ENCODE measurements at regions not wholly inside any gene's neighbourhood (a gene's known extent, or its start where the extent isn't known, plus 50 kb on each side); places are given as distances from the start of the nearest gene placed in this dataset.

- H4K8ac ChIP-seq (ENCODE audit: low read length), result no peak overlapping the region
- no peak overlapping the region for H2AFZ ChIP-seq (ENCODE audit: low read depth, low read length)
- no peak overlapping the region for H4K91ac ChIP-seq (ENCODE audit: low read length)
- H2BK15ac ChIP-seq (ENCODE audit: low read depth, poor library complexity, severe bottlenecking), result no peak overlapping the region
- no peaks in the 10 kb centered on the region for H3K9me3 ChIP-seq (ENCODE audit: control insufficient read depth, low read length)
- H2BK120ac ChIP-seq (ENCODE audit: low read depth, low read length), result no peak overlapping the region
- H3K79me1 ChIP-seq (replicated peaks; ENCODE audit: low read length, poor library complexity, severe bottlenecking), result no peaks in the 10 kb centered on the region
- H3K4ac ChIP-seq (ENCODE audit: low read depth in 1 of 2, low read length in 2 of 2), result no peak overlapping the region
- no peak overlapping the region for H3K4me2 ChIP-seq (ENCODE audit: low read length, poor library complexity, severe bottlenecking)
- no peak overlapping the region for H3K23ac ChIP-seq (ENCODE audit: low read length in 2 of 2)
- no peak overlapping the region for H2BK5ac ChIP-seq (ENCODE audit: low read depth, low read length, poor library complexity, severe bottlenecking)
- no peak for DNase-seq
- H2AK5ac ChIP-seq (ENCODE audit: low read length, severe bottlenecking), result no peak overlapping the region
- no peak overlapping the region for H2BK12ac ChIP-seq (ENCODE audit: low read length in 2 of 2)
- WGBS, result 65% methylated on average over 2 of the region's 2 CpGs
- H3K4me1 ChIP-seq (ENCODE audit: control insufficient read depth, insufficient read depth, low read depth, low read length), result no peaks in the 10 kb centered on the region
- H3K18ac ChIP-seq (ENCODE audit: low read depth in 1 of 2, low read length in 2 of 2), result no peak overlapping the region
- H3K36me3 ChIP-seq (ENCODE audit: control insufficient read depth in 1 of 2, insufficient read depth in 2 of 2, low read depth in 1 of 2, low read length in 2 of 2), result no peaks in the 10 kb centered on the region
- H3K27me3 ChIP-seq (ENCODE audit: control insufficient read depth in 1 of 2, insufficient read depth in 1 of 2, low read length in 2 of 2), result no peaks in the 10 kb centered on the region
- no peak overlapping the region for H3K4me3 ChIP-seq (ENCODE audit: insufficient read depth in 1 of 2, low read depth in 1 of 2, low read length in 2 of 2)
- no peak overlapping the region for H3K14ac ChIP-seq (ENCODE audit: low read length in 2 of 2)
- no peak overlapping the region for H3K27ac ChIP-seq (ENCODE audit: low read length, poor library complexity, severe bottlenecking)
- H3K9ac ChIP-seq (ENCODE audit: low read length), result no peak overlapping the region
Observed at GRCh38 chr12:97160277-97160676, 253.2 kb downstream of the NEDD1 start.

- H3K36me3 ChIP-seq (ENCODE audit: control insufficient read depth in 1 of 2, insufficient read depth in 2 of 2, low read depth in 1 of 2, low read length in 2 of 2), result no peaks in the 10 kb centered on the region
- no peak overlapping the region for H2BK120ac ChIP-seq (ENCODE audit: low read depth, low read length)
- H3K18ac ChIP-seq (ENCODE audit: low read depth in 1 of 2, low read length in 2 of 2), result no peak overlapping the region
- no peak overlapping the region for H3K9ac ChIP-seq (ENCODE audit: low read length)
- H3K4me1 ChIP-seq (ENCODE audit: control insufficient read depth, insufficient read depth, low read depth, low read length), result no peaks in the 10 kb centered on the region
- no peak for DNase-seq
- no peaks in the 10 kb centered on the region for H3K79me1 ChIP-seq (replicated peaks; ENCODE audit: low read length, poor library complexity, severe bottlenecking)
- H3K4me2 ChIP-seq (ENCODE audit: low read length, poor library complexity, severe bottlenecking), result no peak overlapping the region
- no peak overlapping the region for H2AK5ac ChIP-seq (ENCODE audit: low read length, severe bottlenecking)
- no peak overlapping the region for H4K91ac ChIP-seq (ENCODE audit: low read length)
- no peak overlapping the region for H3K27ac ChIP-seq (ENCODE audit: low read length, poor library complexity, severe bottlenecking)
- H3K14ac ChIP-seq (ENCODE audit: low read length in 2 of 2), result no peak overlapping the region
- H2BK5ac ChIP-seq (ENCODE audit: low read depth, low read length, poor library complexity, severe bottlenecking), result no peak overlapping the region
- no peak overlapping the region for H2AFZ ChIP-seq (ENCODE audit: low read depth, low read length)
- H2BK15ac ChIP-seq (ENCODE audit: low read depth, poor library complexity, severe bottlenecking), result no peak overlapping the region
- H3K4ac ChIP-seq (ENCODE audit: low read depth in 1 of 2, low read length in 2 of 2), result no peak overlapping the region
- H3K27me3 ChIP-seq (ENCODE audit: control insufficient read depth in 1 of 2, insufficient read depth in 1 of 2, low read length in 2 of 2), result no peaks in the 10 kb centered on the region
- H3K4me3 ChIP-seq (ENCODE audit: insufficient read depth in 1 of 2, low read depth in 1 of 2, low read length in 2 of 2), result no peak overlapping the region
- no CpG with 5 or more reads among the region's 1 CpG for WGBS
- no peaks in the 10 kb centered on the region for H3K9me3 ChIP-seq (ENCODE audit: control insufficient read depth, low read length)
- H3K23ac ChIP-seq (ENCODE audit: low read length in 2 of 2), result no peak overlapping the region
- H2BK12ac ChIP-seq (ENCODE audit: low read length in 2 of 2), result no peak overlapping the region
- H4K8ac ChIP-seq (ENCODE audit: low read length), result no peak overlapping the region
Observed at GRCh38 chr12:97162173-97162572, 255.1 kb downstream of the NEDD1 start.

- no peaks in the 10 kb centered on the region for H3K79me1 ChIP-seq (replicated peaks; ENCODE audit: low read length, poor library complexity, severe bottlenecking)
- no peak overlapping the region for H3K27ac ChIP-seq (ENCODE audit: low read length, poor library complexity, severe bottlenecking)
- H3K9ac ChIP-seq (ENCODE audit: low read length), result no peak overlapping the region
- no peak overlapping the region for H2AFZ ChIP-seq (ENCODE audit: low read depth, low read length)
- no peak overlapping the region for H3K4me3 ChIP-seq (ENCODE audit: insufficient read depth in 1 of 2, low read depth in 1 of 2, low read length in 2 of 2)
- no peaks in the 10 kb centered on the region for H3K36me3 ChIP-seq (ENCODE audit: control insufficient read depth in 1 of 2, insufficient read depth in 2 of 2, low read depth in 1 of 2, low read length in 2 of 2)
- no peak overlapping the region for H2BK12ac ChIP-seq (ENCODE audit: low read length in 2 of 2)
- peak overlapping the region in 1 of 2 experiments; percentile 62 for H3K14ac ChIP-seq (ENCODE audit: low read length in 2 of 2)
- no peak overlapping the region for H4K91ac ChIP-seq (ENCODE audit: low read length)
- no peak overlapping the region for H2BK120ac ChIP-seq (ENCODE audit: low read depth, low read length)
- DNase-seq, result no peak
- H3K23ac ChIP-seq (ENCODE audit: low read length in 2 of 2), result no peak overlapping the region
- no peak overlapping the region for H4K8ac ChIP-seq (ENCODE audit: low read length)
- H2BK15ac ChIP-seq (ENCODE audit: low read depth, poor library complexity, severe bottlenecking), result no peak overlapping the region
- H3K4me2 ChIP-seq (ENCODE audit: low read length, poor library complexity, severe bottlenecking), result no peak overlapping the region
- no peak overlapping the region for H3K18ac ChIP-seq (ENCODE audit: low read depth in 1 of 2, low read length in 2 of 2)
- WGBS, result 82% methylated on average over 3 of the region's 3 CpGs
- no peak overlapping the region for H2BK5ac ChIP-seq (ENCODE audit: low read depth, low read length, poor library complexity, severe bottlenecking)
- no peak overlapping the region for H2AK5ac ChIP-seq (ENCODE audit: low read length, severe bottlenecking)
- H3K9me3 ChIP-seq (ENCODE audit: control insufficient read depth, low read length), result no peaks in the 10 kb centered on the region
- H3K4ac ChIP-seq (ENCODE audit: low read depth in 1 of 2, low read length in 2 of 2), result no peak overlapping the region
- no peaks in the 10 kb centered on the region for H3K4me1 ChIP-seq (ENCODE audit: control insufficient read depth, insufficient read depth, low read depth, low read length)
- no peaks in the 10 kb centered on the region for H3K27me3 ChIP-seq (ENCODE audit: control insufficient read depth in 1 of 2, insufficient read depth in 1 of 2, low read length in 2 of 2)
Observed at GRCh38 chr12:97164936-97165335, 257.9 kb downstream of the NEDD1 start.

- H3K4ac ChIP-seq (ENCODE audit: low read depth in 1 of 2, low read length in 2 of 2), result no peak overlapping the region
- no peaks in the 10 kb centered on the region for H3K27me3 ChIP-seq (ENCODE audit: control insufficient read depth in 1 of 2, insufficient read depth in 1 of 2, low read length in 2 of 2)
- H2BK120ac ChIP-seq (ENCODE audit: low read depth, low read length), result no peak overlapping the region
- H3K36me3 ChIP-seq (ENCODE audit: control insufficient read depth in 1 of 2, insufficient read depth in 2 of 2, low read depth in 1 of 2, low read length in 2 of 2), result no peaks in the 10 kb centered on the region
- no peak for DNase-seq
- H2BK5ac ChIP-seq (ENCODE audit: low read depth, low read length, poor library complexity, severe bottlenecking), result no peak overlapping the region
- no peak overlapping the region for H3K27ac ChIP-seq (ENCODE audit: low read length, poor library complexity, severe bottlenecking)
- no peaks in the 10 kb centered on the region for H3K79me1 ChIP-seq (replicated peaks; ENCODE audit: low read length, poor library complexity, severe bottlenecking)
- no peak overlapping the region for H3K9ac ChIP-seq (ENCODE audit: low read length)
- no peaks in the 10 kb centered on the region for H3K9me3 ChIP-seq (ENCODE audit: control insufficient read depth, low read length)
- no peak overlapping the region for H2BK12ac ChIP-seq (ENCODE audit: low read length in 2 of 2)
- no peak overlapping the region for H3K4me2 ChIP-seq (ENCODE audit: low read length, poor library complexity, severe bottlenecking)
- H3K14ac ChIP-seq (ENCODE audit: low read length in 2 of 2), result no peak overlapping the region
- H3K18ac ChIP-seq (ENCODE audit: low read depth in 1 of 2, low read length in 2 of 2), result no peak overlapping the region
- no peak overlapping the region for H2AK5ac ChIP-seq (ENCODE audit: low read length, severe bottlenecking)
- H3K4me3 ChIP-seq (ENCODE audit: insufficient read depth in 1 of 2, low read depth in 1 of 2, low read length in 2 of 2), result no peak overlapping the region
- H4K91ac ChIP-seq (ENCODE audit: low read length), result no peak overlapping the region
- H2BK15ac ChIP-seq (ENCODE audit: low read depth, poor library complexity, severe bottlenecking), result no peak overlapping the region
- WGBS, result 91% methylated on average over 4 of the region's 4 CpGs
- no peak overlapping the region for H4K8ac ChIP-seq (ENCODE audit: low read length)
- no peak overlapping the region for H3K23ac ChIP-seq (ENCODE audit: low read length in 2 of 2)
- H3K4me1 ChIP-seq (ENCODE audit: control insufficient read depth, insufficient read depth, low read depth, low read length), result no peaks in the 10 kb centered on the region
- no peak overlapping the region for H2AFZ ChIP-seq (ENCODE audit: low read depth, low read length)
Observed at GRCh38 chr12:97167598-97167997, 260.5 kb downstream of the NEDD1 start.
